Uterus (tissue), 3 donors: ENCODE measurements at regions not wholly inside any gene's neighbourhood (a gene's known extent, or its start where the extent isn't known, plus 50 kb on each side); places are given as distances from the start of the nearest gene placed in this dataset.

Experiments
- DNase-seq, 2 donors: peaks; one replicate each; pipeline ENCODE4 v3.0.0-alpha.2; 2019 to 2020
- H3K27ac ChIP-seq, 2 donors: fragments of 200-600 bp; sonication (generic); 1 replicate in 1 of 2; 2 replicates in 1 of 2; pipeline ENCODE4 v1.5.1; 2016 to 2018
- H3K27me3 ChIP-seq, 2 donors: fragments of 200-600 bp; sonication (generic); one replicate each; pipeline ENCODE4 v1.5.1; 2018 to 2019; ENCODE audit warnings: control low read depth in 1 of 2
- H3K36me3 ChIP-seq, 2 donors: fragments of 200-600 bp; sonication (generic); one replicate each; pipeline ENCODE4 v1.5.1; 2019; ENCODE audit warnings: control low read depth in 1 of 2
- H3K4me1 ChIP-seq, 2 donors: fragments of 200-600 bp; sonication (generic); one replicate each; pipeline ENCODE4 v1.5.1; 2018 to 2019; ENCODE audit warnings: control low read depth in 1 of 2
- H3K4me3 ChIP-seq, 2 donors: fragments of 200-600 bp; sonication (generic); 1 replicate in 1 of 2; 2 replicates in 1 of 2; pipeline ENCODE4 v1.5.1; 2018 to 2019; ENCODE audit warnings: mild to moderate bottlenecking in 1 of 2
- H3K9me3 ChIP-seq, 2 donors: fragments of 200-600 bp; sonication (generic); one replicate each; pipeline ENCODE4 v1.5.1; 2019; ENCODE audit warnings: control low read depth in 1 of 2
- CTCF ChIP-seq, 4 experiments: fragments of 200-600 bp in 2 of 4; fragments of 450-650 bp in 2 of 4; sonication (generic) in 2 of 4; IDR thresholded peaks; one replicate each; pipeline ENCODE4 v1.5.1; 2016 to 2019; ENCODE audit warnings: antibody characterized with exemption in 4 of 4, mild to moderate bottlenecking in 2 of 4, moderate library complexity in 1 of 4
- POLR2A ChIP-seq, 2 donors: fragments of 450-650 bp; IDR thresholded peaks; one replicate each; pipeline ENCODE4 v1.6.1; 2016; ENCODE audit warnings: antibody characterized with exemption in 2 of 2, mild to moderate bottlenecking in 1 of 2, moderate library complexity in 1 of 2
- intact Hi-C: fragments of 100-400 bp; cut with DNase I; formaldehyde crosslinking; loops from one replicate; pipeline ENCODE4 v1.15.1; 2023; ENCODE audit warnings: low total_unique reads
- donor health status: DM: yes; HTN: yes; CAD: no.

GRCh38 chr2:223501641-223502040 lies 100.5 kb downstream of the SCG2 start:
- no peak for TF ChIP-seq CTCF (IDR thresholded peaks at IDR 0.05)
- TF ChIP-seq POLR2A (IDR thresholded peaks at IDR 0.05), result no peak
- no peak overlapping the region for H3K27ac ChIP-seq
- intact Hi-C loops, result no loop called here
- H3K27me3 ChIP-seq, result no peaks in the 10 kb centered on the region
- no peak overlapping the region for H3K4me3 ChIP-seq
- H3K36me3 ChIP-seq, result no peaks in the 10 kb centered on the region
- no peaks in the 10 kb centered on the region for H3K4me1 ChIP-seq
- DNase-seq, result no peak
- no peaks in the 10 kb centered on the region for H3K9me3 ChIP-seq

DNA sequence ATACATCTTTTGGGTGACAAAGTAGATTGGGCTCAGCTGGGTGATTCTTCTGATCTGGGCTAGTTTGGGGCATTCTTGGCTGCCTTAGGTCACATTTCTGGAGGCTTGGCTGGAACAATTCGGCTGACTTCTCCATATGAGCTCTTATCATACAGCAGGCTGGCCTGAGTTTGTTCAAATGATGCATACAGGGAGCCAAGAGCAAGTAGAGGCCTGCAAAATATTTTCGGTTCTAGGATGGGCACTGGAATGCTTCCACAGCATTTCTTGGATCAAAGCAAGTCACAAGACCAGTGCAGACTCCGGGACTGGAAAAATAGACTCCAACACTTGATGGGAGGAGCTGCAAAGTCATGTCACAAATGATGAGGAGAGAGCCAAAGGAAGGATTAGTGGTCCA lies 98.4 kb downstream of the SCG2 start:
- TF ChIP-seq POLR2A (IDR thresholded peaks at IDR 0.05), result no peak
- TF ChIP-seq CTCF (IDR thresholded peaks at IDR 0.05), result no peak
- H3K27me3 ChIP-seq, result no peaks in the 10 kb centered on the region
- H3K9me3 ChIP-seq, result no peaks in the 10 kb centered on the region
- no peak overlapping the region for H3K27ac ChIP-seq
- H3K36me3 ChIP-seq, result no peaks in the 10 kb centered on the region
- no peaks in the 10 kb centered on the region for H3K4me1 ChIP-seq
- no peak overlapping the region for H3K4me3 ChIP-seq
- DNase-seq, result no peak
- intact Hi-C loops, result no loop called here

GRCh38 chr2:223508372-223508771 lies 93.8 kb downstream of the SCG2 start:
- H3K9me3 ChIP-seq, result no peaks in the 10 kb centered on the region
- H3K27me3 ChIP-seq, result no peaks in the 10 kb centered on the region
- no peaks in the 10 kb centered on the region for H3K4me1 ChIP-seq
- no peak overlapping the region for H3K4me3 ChIP-seq
- TF ChIP-seq POLR2A (IDR thresholded peaks at IDR 0.05), result no peak
- TF ChIP-seq CTCF (IDR thresholded peaks at IDR 0.05), result no peak
- H3K36me3 ChIP-seq, result no peaks in the 10 kb centered on the region
- no peak overlapping the region for H3K27ac ChIP-seq
- intact Hi-C loops, result no loop called here
- no peak for DNase-seq

- Histone ChIP-seq H3K27me3 (no peaks in the 10 kb centered on the region), H3K36me3 (no peaks in the 10 kb centered on the region), H3K4me3 (no peak overlapping the region), H3K4me1 (no peaks in the 10 kb centered on the region), H3K27ac (no peak overlapping the region), H3K9me3 (no peaks in the 10 kb centered on the region)
- DNase-seq, result no peak
- intact Hi-C loops, result no loop called here
- no peak for TF ChIP-seq POLR2A (IDR thresholded peaks at IDR 0.05)
- no peak for TF ChIP-seq CTCF (IDR thresholded peaks at IDR 0.05)
Observed at GRCh38 chr2:223510713-223511112, 91.4 kb downstream of the SCG2 start.

DNA sequence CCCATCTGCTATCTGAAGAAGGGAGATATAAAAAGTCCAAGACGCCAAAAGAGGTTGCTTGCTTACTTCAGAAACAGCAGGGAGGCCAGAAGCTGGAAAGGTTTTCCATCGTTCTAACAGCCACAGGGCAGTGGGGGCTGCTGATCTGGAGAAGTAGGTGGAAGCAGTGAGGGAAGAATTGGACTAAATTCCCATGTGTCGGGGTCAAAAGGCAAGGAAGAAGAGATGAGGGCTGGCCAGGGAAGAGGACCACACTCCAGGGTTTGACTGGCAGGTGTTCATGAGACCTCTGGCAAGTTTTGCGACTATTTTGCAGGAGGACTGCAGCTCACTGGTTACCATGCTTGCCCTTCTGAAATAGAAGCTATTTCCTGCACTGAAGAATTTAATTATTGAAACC lies 91.0 kb downstream of the SCG2 start:
- no peak overlapping the region for H3K27ac ChIP-seq
- H3K36me3 ChIP-seq, result no peaks in the 10 kb centered on the region
- no peaks in the 10 kb centered on the region for H3K4me1 ChIP-seq
- DNase-seq, result no peak
- no peak overlapping the region for H3K4me3 ChIP-seq
- intact Hi-C loops, result no loop called here
- no peaks in the 10 kb centered on the region for H3K9me3 ChIP-seq
- no peak for TF ChIP-seq CTCF (IDR thresholded peaks at IDR 0.05)
- TF ChIP-seq POLR2A (IDR thresholded peaks at IDR 0.05), result no peak
- H3K27me3 ChIP-seq, result no peaks in the 10 kb centered on the region
